ENCODE measurements at regions not wholly inside any gene's neighbourhood (a gene's known extent, or its start where the extent isn't known, plus 50 kb on each side); places are given as distances from the start of the nearest gene placed in this dataset.

DNA sequence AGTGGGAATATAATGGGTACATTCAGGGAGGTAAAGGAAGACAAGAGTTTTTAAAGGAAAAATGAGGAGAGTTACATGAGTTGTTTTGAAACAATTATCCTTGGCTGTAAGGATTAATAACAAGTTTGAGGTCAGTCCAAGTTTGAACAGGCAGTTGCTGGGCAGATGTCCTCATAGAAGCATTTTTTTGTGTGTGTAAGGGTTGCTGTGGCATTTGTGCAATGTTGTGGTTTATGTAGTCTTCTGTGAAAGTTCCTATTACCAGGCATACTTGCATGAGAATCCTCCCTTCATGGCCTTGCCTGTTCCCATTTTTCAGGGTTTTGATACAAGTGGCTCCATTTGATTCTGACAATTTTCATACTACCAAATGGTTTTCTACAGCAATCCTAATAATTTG lies 400.2 kb downstream of the KCNA4 start:
- no peak for FAIRE-seq
- POLR2A ChIA-PET: no interaction called here
- DNase-seq (ENCODE audit: low read depth, low spot score): no peak
- no peaks in the 10 kb centered on the region for H3K4me1 ChIP-seq (ENCODE audit: control insufficient read depth, extremely low read depth, insufficient read depth, low read length)
- no TSS peak for BruUV-seq (replicated peaks)
- TF ChIP-seq GATA2 (IDR thresholded peaks at IDR 0.05; ENCODE audit: insufficient read depth, insufficient read length, low read depth, low read length) (no peak), POLR2AphosphoS5 (IDR thresholded peaks at IDR 0.05; ENCODE audit: insufficient read depth, low read depth, low read length) (no peak), FOS (IDR thresholded peaks at IDR 0.05; ENCODE audit: borderline replicate concordance, insufficient read depth, low read length) (no peak), POLR2A (IDR thresholded peaks at IDR 0.05; ENCODE audit: low read depth, low read length) (no peak), EZH2 (IDR thresholded peaks at IDR 0.05; ENCODE audit: borderline replicate concordance, low read depth, low read length, severe bottlenecking) (no peak)
- TF ChIP-seq, protein P1, sequence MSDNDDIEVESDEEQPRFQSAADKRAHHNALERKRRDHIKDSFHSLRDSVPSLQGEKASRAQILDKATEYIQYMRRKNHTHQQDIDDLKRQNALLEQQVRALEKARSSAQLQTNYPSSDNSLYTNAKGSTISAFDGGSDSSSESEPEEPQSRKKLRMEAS (IDR thresholded peaks at IDR 0.05; ENCODE audit: insufficient read depth, insufficient read length): no peak
- TF ChIP-seq, protein P2, sequence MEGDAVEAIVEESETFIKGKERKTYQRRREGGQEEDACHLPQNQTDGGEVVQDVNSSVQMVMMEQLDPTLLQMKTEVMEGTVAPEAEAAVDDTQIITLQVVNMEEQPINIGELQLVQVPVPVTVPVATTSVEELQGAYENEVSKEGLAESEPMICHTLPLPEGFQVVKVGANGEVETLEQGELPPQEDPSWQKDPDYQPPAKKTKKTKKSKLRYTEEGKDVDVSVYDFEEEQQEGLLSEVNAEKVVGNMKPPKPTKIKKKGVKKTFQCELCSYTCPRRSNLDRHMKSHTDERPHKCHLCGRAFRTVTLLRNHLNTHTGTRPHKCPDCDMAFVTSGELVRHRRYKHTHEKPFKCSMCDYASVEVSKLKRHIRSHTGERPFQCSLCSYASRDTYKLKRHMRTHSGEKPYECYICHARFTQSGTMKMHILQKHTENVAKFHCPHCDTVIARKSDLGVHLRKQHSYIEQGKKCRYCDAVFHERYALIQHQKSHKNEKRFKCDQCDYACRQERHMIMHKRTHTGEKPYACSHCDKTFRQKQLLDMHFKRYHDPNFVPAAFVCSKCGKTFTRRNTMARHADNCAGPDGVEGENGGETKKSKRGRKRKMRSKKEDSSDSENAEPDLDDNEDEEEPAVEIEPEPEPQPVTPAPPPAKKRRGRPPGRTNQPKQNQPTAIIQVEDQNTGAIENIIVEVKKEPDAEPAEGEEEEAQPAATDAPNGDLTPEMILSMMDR (IDR thresholded peaks at IDR 0.05; ENCODE audit: extremely low read depth in 1 of 2, insufficient read depth in 1 of 2, low read depth in 1 of 2, low read length in 2 of 2): no peak
- H3K79me2 ChIP-seq (ENCODE audit: control insufficient read depth, insufficient read depth, low read length): no peaks in the 10 kb centered on the region
- H3K27ac ChIP-seq (ENCODE audit: insufficient read depth, low read depth, low read length): no peak overlapping the region
- CTCF ChIA-PET: no interaction called here
- H3K9me1 ChIP-seq (replicated peaks; ENCODE audit: control insufficient read depth, extremely low read depth, insufficient read depth, low read length): no peaks in the 10 kb centered on the region
- dilution Hi-C loops (cut with MboI; ENCODE audit: extremely low pct_ligation_motif_present, low sequenced_read_pairs): no loop called here
- H2AFZ ChIP-seq (ENCODE audit: low read depth, low read length): no peak overlapping the region
- H3K9ac ChIP-seq (replicated peaks; ENCODE audit: extremely low read depth, insufficient read depth, low read length): no peak overlapping the region
- H3K4me2 ChIP-seq (ENCODE audit: insufficient read depth, low read length): no peak overlapping the region
- H3K4me3 ChIP-seq (replicated peaks in 1 of 3; ENCODE audit: insufficient read depth in 1 of 3, low read depth in 1 of 3, low read length in 3 of 3): no peak overlapping the region
- H3K27me3 ChIP-seq (ENCODE audit: control insufficient read depth in 2 of 2, insufficient read depth in 2 of 2, low read length in 2 of 2): no peaks in the 10 kb centered on the region
- H3K9me3 ChIP-seq (replicated peaks; ENCODE audit: control insufficient read depth, insufficient read depth, low read length): no peaks in the 10 kb centered on the region
- intact Hi-C loops (cut with micrococcal nuclease): no loop called here
- no peaks in the 10 kb centered on the region for H4K20me1 ChIP-seq (replicated peaks; ENCODE audit: control insufficient read depth, extremely low read depth, insufficient read depth, low read length)
- H3K36me3 ChIP-seq (ENCODE audit: control insufficient read depth in 2 of 2, extremely low read depth in 1 of 2, insufficient read depth in 2 of 2, low read length in 2 of 2): no peaks in the 10 kb centered on the region
